COR-L47 (cell line): ENCODE measurements at regions not wholly inside any gene's neighbourhood (a gene's known extent, or its start where the extent isn't known, plus 50 kb on each side); places are given as distances from the start of the nearest gene placed in this dataset.
A peak's percentile ranks its signal among the peaks of the same experiment; 100 is the strongest.

ENCODE experiments used
- DNase-seq: peaks from one replicate; lab custom pipeline; 2025; lab: John Stamatoyannopoulos, UW

DNA sequence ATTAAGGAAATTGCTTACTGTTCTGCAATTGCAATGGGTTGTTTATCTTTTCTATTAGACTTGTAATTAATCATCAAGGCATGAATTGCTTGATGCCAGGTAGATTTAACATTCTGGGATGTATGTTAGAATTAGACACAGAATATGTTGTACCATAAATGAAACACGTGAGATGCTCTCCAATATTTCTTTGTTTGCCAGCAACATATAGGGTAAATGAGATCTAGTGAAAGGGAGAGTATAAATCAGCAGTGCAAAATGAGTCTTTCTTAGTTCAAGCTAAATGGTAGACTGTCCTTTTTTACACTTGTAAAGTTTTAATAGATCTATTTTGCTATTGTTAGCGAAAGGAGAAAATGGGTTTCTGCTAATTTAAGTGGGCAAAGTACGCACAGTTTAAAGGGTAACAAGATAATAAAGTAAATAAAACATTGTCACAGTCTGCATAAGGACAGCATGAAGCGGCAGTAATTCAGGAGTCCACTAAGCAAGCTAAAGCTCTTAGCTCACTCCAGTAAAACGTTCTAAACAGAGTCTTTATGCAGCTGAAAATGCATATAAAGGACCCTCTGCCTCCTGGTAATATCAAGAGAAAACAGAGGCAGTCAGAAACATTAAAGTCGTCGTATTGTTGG is 1137.1 kb downstream of the OLFM4 start:
- no peak for DNase-seq

DNA sequence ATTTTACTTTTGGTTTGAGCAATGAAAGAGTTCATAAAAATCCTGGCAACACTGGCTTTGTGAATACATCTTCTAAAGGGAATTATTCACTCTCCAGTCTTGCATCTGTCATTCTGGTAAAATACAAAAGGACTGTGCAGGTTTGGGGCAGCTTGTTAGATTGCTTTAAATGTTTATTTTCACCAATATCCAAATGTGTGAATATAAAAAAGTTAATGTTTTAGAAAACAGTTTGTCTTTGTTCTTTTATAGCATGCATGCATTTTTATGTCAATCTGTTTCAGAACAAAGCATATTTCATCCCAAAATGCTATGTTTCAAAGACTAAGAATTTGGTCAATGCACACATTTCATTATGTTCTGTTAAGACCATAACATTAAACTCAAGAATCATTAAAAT is 1145.4 kb downstream of the OLFM4 start:
- no peak for DNase-seq

DNA sequence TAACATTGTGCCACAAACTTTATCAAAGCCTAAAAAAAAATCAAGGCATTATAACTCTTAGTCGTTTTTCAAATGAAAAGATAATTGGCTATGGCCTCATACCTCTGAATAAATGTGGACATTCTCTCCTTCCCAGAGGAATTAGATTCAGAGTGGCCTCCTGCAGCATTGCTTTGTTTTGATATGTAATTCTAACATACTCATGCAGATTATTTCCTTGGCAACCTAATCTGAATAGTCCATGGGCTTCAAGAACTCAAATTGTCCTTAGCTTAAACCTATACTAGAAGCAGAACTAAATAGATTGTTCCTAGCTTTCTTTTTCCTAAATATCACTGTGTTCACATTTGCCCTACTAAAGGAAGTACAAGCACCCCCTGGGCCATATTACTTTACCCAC is 1146.9 kb downstream of the OLFM4 start:
- DNase-seq, result no peak

DNA sequence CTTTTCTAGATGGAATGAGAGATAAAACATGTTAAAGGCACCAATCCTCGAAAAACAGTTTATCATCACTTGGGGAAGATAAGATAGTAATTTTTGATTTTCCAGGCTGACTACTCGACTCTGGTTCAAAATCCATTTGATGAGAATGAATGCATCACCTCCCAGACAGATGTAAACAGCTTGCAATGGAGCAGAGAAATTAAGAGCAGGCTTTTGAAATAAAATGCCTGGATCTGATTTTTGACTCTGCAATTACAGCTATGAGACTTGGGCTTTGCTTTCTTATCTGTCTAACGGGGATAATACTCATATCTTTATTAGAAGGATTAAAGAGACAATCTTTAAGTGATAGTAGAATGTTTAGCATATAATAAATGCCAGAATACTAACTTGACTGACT is 1148.9 kb downstream of the OLFM4 start:
- DNase-seq, result no peak

DNA sequence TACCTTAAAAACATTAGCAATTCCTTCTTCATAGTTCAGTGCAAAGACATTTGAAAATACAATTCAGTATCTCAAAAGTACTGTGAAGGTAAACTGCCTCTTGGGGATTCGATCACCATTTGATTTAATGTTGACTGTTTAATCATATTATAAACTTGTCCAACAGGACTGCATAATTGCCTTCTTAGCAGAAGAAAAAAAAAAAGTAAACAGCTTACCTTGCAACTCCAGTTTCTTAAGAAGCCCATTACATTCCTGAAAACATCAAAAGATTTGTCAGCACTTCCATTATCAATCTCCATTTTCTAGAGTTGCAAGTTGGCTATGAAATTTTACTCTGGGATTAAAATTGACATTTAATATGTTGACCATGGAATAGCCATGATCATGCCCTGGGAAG is 1154.6 kb downstream of the OLFM4 start:
- no peak for DNase-seq

DNA sequence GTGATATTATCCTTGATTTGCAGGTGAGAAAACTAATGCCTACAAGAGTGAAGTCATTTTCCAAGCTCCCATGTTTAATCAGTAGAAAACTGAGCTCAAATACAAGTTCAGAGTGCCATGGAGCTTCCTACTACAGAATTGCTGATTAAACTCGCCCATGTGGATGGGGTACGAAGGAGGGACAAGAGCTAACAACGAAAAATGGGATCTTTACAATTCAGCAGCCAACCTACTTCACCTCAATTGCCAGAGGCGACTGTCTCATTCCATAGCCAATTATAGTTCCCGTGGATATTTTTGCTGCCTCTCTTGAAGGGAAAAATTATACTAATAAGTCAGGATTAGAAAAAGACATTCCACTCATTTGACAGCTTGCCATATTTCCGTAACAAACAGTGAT is 1155.1 kb downstream of the OLFM4 start:
- DNase-seq, result no peak

DNA sequence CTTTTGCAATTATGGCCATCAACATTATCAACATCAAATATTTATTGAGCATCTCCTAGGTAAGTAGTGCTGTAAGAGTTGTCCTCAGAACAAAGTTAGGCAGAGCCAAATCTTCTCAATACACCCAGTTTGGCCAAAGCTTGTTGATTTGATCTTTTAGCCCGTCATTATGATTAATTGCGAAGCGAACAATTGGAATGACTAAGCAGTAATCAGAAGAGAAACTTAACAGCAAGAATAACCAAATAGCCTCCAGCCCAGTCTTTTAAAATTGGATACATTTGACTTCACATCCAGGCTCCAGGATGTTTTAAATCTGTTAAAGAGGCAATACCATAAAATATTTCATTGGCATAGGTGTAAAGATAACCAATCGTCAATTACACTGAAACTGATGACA is 1156.0 kb downstream of the OLFM4 start:
- DNase-seq, result no peak

DNA sequence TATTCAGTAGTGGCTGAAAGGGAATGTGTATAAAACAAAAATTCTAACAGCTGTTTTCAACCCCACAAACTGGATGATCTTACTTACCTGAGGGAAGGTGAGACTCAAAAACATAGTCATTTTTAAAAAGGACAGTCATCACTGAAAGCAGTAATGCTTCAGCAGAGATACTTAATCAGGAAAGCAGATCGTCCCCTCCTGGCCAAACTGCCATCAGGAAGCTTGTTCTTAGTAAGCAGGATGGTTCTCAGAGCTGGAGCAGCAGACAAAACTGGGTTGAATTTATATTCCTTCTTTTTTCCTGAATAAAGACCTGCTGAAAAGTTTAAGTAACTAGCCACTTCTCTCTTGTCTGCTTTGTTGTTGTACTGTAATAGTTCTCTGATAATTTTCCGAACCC is 1156.5 kb downstream of the OLFM4 start:
- no peak for DNase-seq

DNA sequence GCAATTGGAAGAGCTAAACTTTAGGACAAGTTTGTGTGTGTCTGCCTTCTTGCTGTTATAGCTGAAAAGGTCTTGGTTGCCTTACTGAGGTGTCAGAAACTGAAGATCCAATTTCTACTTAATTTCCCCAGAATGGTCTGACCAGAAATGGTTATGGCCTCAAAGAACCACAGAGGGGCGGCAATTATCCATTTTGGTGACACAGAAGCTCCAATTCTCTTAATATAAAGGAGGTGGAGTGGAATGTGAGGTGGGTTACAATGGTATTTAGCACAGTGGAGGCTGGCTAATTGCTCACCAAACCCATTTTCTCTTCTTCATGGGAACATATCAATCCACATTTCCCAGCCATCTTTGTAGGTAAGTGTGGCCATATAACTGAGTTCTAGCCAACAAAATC is 1157.2 kb downstream of the OLFM4 start:
- DNase-seq, result peak; percentile 35

DNA sequence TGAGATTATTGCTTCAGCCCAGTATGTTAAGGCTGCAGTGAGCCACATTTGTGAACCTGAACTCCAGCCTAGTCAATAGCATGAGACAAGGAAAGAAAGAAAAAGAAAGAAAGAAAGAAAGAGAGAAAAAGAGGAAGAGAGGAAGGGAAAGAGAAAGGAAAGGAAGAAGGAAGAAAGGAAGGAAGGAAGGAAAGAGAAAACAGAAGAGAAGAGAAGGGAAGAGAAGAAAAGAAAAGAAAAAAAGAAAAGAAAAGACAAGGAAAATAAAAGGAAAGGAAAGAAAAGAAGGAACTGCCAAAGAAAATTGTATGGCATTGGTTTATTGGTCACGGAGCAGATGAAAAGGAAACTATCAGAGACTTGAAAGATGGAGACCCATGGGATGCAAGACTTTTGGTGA is 1158.8 kb downstream of the OLFM4 start:
- DNase-seq, result no peak

DNA sequence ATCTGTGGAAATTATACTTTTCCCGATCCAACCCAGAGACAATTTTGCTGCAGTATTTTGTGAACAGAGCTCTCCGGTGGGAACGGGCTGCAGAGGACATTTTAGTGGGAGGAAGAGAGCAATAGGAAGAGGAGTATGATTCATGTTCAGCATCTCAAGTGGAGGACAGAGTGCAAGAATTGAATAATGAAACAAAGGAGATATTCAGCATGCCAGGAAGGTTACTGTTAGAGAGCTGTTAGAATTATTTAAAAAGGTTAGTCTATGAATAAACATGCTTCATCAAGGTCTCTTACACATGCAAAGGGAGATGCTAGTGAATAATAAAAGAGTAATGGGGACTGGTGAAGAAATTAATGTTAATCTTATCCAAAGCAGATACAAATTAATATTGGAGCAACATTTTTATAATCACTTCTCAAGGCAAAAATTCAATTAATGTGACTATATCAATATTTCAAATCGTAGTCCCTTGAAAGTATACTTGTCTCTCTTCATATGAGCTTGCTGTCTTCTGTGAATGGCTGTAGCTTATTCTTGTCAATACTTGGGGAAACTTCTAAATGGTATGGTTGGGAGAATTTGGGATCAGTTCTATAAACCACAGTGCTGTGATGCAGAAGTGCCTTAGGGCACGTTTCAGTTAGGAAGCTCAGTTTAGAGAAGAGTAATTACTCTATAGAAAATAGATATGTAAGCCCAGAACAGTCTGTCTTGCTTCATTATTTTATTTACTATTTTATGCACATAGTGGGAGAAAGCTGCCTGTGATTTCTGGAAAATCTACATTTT is 1165.8 kb downstream of the OLFM4 start:
- no peak for DNase-seq

DNA sequence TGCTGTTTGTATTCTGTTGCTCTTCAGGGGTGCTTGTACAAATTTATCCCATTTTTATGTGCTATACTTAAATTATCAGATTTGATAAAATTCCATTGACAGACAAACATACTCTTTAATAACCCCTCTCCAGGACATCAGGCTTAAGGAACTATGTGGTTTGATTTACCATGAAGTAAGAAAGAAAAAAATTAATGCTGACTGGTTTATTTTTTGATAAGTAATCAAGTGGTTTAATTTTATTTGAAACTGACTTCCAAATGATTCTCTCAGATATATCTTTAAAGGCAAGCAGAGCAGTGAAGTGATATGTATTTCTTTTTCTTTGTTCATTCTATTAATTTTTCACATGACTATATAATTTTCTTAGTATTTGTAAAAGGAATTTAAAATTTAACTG is 1168.1 kb downstream of the OLFM4 start:
- no peak for DNase-seq

DNA sequence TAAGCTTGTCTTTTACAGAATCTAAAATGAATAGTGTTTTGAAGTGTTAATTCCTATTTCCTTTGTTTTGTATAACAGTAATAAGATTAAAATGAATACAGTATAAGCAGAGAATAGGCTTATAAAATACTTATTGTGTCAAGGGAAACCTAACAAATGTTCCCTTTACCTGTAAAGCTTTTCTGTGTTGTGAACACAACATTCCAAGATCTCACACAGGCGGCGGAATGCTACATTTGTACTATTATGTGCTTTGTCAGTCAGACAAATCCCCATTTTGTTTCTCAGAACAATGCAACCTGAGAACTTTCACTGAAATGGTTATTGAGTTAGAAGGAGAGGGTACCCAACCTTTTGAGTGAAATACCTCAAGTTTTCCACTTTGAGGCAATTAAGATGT is 1170.3 kb downstream of the OLFM4 start:
- no peak for DNase-seq

DNA sequence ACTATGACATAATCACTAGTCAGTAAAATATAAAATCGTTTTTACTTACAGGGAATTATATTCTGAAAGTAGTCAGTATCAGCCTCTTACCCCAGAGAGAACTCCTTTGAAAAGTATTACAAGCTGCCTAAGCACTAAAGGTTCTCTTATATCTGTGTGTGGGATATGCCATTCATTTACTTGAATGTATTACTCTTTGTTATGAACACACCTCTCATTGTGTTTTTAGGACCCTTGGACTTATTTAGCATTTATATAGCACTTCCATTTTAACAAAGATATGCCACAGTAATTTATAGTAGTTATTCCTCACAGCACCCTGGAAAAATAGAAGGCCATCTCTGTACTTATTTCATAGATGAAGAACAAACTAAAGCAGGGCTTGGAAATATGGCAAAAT is 1178.0 kb downstream of the OLFM4 start:
- DNase-seq, result no peak

DNA sequence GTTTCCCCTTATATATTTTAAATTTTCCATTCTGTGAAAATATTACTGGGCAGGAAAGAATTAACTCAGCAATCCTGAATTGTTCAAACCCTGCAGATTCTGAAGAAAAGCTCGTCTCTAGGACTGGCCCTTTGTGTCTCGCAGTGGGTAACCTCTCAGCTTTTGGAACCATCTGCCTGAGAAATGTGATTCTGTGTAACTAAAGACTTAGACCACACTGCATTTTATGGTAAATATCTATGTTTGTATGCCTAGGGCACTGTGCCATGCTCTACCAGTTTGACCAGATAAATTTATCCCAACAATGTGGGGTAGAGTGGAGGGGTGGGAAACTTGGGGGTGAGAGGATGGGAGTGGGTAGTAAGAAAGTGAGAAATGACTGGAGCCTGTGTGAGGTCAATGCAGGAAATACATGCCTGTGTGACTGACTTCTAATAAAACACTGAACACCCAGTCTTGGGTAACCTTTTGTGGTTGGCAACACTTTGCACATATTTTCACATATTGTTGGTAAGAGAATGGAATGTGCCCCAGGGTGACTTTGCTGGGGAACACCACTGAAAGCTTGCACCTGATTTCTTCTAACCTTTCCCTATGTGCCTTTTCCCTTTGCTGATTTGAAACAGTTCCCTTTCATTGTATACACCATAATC is 1181.9 kb downstream of the OLFM4 start:
- no peak for DNase-seq

DNA sequence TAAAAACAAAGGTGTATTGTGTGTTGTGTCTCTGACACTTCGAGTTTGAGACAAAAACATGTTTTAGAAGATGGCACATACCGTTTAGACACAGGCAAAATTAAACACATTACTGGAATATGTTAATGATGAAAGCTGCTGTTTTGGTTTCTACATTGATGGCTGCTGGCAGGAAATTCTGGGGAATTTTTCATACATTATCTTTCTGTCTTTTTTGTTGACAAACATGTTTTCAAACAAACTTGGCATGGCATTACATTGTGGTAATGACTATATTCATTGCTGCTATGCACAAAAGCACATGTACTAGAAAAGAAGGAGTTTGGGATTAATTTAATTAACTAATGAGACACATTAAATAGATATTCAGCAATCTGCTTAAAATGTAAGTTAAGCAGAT is 1187.6 kb downstream of the OLFM4 start:
- no peak for DNase-seq

DNA sequence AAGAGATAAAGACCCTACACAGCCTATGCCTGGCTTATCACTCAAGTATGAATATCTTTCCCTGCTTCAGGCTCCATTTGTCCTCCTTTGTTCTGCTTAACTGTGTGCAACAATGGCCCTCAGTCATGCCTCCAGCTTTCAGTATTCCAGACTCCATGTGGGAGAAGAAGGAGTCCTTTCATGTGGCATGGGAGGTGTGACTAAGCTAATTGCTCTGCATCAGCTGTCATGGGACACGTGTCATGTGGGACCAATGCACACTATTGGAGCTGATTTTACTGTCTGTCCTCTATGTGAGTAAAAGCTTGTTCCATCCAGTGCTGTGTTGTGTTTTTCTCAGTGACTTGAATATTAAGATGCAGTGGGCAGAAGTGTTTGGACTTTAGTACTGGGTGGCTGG is 1198.3 kb downstream of the OLFM4 start:
- DNase-seq, result no peak

DNA sequence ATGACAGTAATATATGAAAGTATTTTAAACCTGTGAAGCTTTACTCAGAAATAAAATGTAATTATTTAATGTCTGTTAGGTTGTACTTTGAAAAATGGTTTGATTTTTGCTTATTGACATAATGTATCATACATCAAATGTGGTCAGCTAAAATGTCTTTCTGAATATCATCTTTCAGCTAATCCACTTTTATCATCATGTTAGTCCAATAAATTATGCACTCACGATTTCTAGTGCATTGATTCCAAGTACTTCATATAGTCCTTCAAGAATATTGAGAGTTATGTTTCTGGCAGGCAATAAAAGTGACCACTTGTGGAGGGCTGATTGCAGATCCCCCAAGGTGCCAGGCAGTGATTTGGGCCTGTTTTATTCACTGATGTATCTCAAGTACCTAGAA is 1204.1 kb downstream of the OLFM4 start:
- no peak for DNase-seq

DNA sequence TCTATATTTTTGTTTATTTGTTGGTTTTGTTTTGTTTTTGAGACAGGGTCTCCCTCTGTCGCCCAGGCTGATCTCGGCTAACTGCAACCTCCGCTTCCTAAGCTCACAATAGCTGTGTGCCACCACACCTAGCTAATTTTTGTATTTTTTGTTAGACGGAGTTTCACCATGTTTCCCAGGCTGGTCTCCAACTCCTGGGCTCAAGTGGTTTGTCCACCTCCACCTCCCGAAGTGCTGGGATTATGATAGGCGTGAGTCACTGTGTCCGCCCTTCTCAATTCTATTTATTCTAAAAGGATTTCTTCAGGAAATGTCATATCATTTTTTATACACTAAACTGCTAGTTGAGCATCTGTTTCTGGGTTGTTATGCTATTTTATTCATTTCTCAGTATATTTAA is 1206.0 kb downstream of the OLFM4 start:
- no peak for DNase-seq

DNA sequence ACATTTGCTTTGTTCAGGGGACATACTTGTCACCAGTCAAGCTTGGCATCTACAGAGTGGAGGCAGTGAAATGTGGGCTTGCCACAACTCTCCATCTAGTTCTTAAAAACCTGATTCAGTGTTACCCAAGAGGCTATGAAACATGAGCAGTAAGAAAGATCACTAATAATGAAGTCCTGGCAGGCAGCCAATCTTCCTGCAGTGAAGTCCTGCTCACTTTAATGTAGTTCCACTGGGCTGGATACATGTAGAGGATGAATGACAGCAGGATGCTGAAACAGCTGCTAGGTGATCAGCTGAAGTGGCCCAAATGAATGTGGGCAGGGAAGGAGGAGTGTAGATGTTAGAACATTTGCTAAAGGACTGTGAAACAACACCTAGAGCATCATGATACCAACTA is 1213.1 kb downstream of the OLFM4 start:
- peak; percentile 88 for DNase-seq

DNA sequence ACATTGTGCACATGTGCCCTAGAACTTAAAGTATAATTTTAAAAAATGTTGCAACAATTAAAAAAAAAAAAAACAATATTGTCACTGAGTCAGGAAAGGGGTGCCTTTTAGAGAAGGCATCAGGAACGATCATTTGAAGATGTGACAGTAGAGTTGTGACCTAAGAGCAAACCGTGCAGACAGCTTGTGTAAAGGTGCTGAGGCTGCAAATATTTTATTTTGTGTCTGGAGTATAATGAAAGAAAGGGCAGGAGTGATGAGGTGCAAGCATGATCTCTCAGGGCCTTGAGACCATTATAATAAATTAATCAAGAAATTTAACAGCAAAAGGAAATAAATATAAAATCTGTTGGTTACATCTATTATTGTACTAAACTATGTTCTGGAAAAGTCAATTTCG is 1219.7 kb downstream of the OLFM4 start:
- no peak for DNase-seq

DNA sequence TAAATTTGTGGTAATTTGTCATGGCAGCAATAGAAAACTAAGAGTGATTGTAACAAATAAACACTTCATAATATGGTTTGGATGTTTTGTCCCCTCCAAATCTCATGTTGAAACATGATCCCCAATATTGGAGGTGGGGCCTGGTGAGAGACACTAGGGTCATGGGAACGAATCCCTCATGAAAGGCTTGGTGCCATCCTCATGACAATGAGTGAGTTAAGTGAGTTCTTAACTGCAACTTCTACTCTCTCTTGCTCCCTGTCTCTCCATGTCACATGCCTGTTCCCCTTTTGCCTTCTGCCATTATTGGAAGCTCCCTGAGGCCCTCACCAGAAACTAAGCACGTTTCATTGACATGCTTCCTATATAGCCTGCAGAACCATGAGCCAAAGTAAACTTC is 1233.2 kb downstream of the OLFM4 start:
- no peak for DNase-seq

DNA sequence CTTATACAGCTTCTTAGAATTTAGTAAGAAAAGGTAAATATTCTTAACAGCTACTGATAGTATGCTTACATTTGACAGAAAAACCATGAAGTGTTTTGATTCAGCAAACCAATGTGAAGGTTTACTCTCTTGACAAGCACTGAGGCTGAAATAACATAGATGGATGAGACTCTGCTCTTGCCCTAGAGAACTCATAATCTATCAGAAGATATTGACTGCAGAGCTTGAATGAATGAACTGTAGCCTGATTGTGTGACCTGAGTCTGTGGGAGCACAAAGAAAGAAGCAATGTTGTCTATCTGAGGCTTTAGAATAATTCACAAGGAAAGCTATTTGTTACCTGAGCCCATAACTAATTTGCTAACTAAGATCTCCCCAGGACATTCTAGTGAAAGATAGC is 1235.3 kb downstream of the OLFM4 start:
- no peak for DNase-seq
